ENCODE measurements at regions not wholly inside any gene's neighbourhood (a gene's known extent, or its start where the extent isn't known, plus 50 kb on each side); places are given as distances from the start of the nearest gene placed in this dataset.

DNA sequence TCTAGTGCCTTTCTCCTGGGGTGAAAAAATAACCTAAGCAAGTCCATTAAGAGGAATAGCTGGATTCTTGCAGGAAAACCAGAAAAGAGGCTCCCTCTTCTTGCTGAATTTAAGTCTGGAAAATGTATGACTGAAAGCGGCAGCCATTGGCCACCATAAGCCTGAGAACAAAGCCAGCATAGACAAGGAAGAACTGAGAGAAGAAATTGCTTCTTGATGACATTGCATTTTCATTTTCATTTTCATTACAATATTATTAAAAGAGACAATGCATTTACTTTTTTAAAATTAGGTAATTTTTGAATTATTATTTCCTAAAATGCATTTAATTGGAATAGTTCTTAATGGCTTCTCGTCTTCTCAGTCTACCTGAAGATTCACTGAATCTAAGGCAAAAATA, 1157.5 kb upstream of the ZEB2 start:
- no peaks in the 10 kb centered on the region for H3K9me3 ChIP-seq (ENCODE audit: control insufficient read depth, low read length)
- intact Hi-C loops (cut with DNase I) = no loop called here
- H3K4me1 ChIP-seq (ENCODE audit: control insufficient read depth, insufficient read depth, low read length) = no peaks in the 10 kb centered on the region
- no peak overlapping the region for H3K27ac ChIP-seq (ENCODE audit: low read length)
- no peaks in the 10 kb centered on the region for H3K27me3 ChIP-seq (ENCODE audit: control insufficient read depth, insufficient read depth)
- 86% methylated on average over 2 of the region's 2 CpGs for WGBS
- H3K4me3 ChIP-seq (ENCODE audit: low read length) = no peak overlapping the region
- no peak for DNase-seq
- no peak for ATAC-seq

DNA sequence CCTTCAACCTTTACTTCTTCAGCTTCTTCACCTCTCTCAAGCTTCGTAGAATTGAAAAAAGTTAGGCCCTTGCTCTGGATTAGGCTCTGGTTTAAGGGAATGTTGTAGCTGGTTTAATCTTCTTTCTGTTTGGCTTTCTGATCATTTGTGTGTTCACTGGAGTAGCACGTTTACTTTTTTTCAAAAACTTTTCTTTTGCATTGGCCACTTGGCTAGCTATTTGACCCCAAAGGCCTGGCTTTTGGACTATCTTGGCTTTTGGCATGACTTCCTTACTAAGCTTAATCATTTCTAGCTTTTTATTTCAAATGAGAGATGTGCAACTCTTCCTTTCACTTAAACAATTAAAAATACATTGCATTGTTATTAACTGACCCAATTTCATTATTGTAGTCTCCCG, 1154.8 kb upstream of the ZEB2 start:
- ATAC-seq (no peak), DNase-seq (no peak)
- 69% methylated on average over 3 of the region's 3 CpGs for WGBS
- no peak overlapping the region for H3K4me3 ChIP-seq (ENCODE audit: low read length)
- H3K27ac ChIP-seq (ENCODE audit: low read length) = no peak overlapping the region
- intact Hi-C loops (cut with DNase I) = no loop called here
- no peaks in the 10 kb centered on the region for H3K27me3 ChIP-seq (ENCODE audit: control insufficient read depth, insufficient read depth)
- no peaks in the 10 kb centered on the region for H3K4me1 ChIP-seq (ENCODE audit: control insufficient read depth, insufficient read depth, low read length)
- H3K9me3 ChIP-seq (ENCODE audit: control insufficient read depth, low read length) = no peaks in the 10 kb centered on the region

DNA sequence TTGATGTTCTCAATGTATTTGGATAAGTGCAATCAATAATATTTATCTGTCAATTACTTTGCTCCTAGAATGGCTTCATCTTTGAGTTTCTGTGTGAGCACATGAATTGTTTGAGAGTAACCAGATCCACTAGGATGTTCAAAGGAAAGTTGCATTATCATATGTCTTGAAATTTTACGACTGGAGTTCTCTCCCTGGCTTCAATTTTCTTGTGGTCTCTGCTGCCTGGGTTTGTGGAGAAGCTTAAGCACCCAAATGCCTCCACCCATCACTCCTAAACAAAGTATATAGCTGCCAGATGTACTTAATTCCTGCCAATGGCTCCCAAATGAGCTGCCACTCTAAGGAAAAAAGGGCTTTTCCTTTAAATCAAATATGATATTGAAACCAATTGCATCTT, 1149.4 kb upstream of the ZEB2 start:
- WGBS = 79% methylated on average over 1 of the region's 1 CpG
- Histone ChIP-seq H3K27me3 (ENCODE audit: control insufficient read depth, insufficient read depth) (no peaks in the 10 kb centered on the region), H3K4me1 (ENCODE audit: control insufficient read depth, insufficient read depth, low read length) (no peaks in the 10 kb centered on the region), H3K27ac (ENCODE audit: low read length) (no peak overlapping the region), H3K9me3 (ENCODE audit: control insufficient read depth, low read length) (no peaks in the 10 kb centered on the region), H3K4me3 (ENCODE audit: low read length) (no peak overlapping the region)
- intact Hi-C loops (cut with DNase I) = no loop called here
- DNase-seq (no peak), ATAC-seq (no peak)

DNA sequence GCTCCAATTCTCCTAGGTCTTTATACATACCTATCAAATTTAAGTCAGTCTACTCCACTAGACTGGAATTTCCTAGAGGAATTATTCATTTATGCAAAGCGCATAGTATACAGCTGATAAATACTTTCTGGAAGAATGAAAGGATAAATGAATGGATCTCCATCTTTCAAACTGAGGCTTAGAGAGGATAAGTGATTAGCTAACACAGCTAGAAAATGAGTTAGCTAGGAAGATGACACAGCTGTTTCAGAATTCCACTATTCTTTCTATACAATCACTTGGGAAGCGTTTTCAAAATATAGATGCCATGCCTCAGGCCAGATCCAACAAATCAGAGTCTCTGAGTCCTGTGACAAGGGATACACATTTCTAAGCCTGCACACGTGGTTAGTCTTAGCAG, 1146.6 kb upstream of the ZEB2 start:
- intact Hi-C loops (cut with DNase I) = no loop called here
- WGBS = 83% methylated on average over 3 of the region's 3 CpGs
- Histone ChIP-seq H3K9me3 (ENCODE audit: control insufficient read depth, low read length) (no peaks in the 10 kb centered on the region), H3K4me3 (ENCODE audit: low read length) (no peak overlapping the region), H3K4me1 (ENCODE audit: control insufficient read depth, insufficient read depth, low read length) (no peaks in the 10 kb centered on the region), H3K27ac (ENCODE audit: low read length) (no peak overlapping the region), H3K27me3 (ENCODE audit: control insufficient read depth, insufficient read depth) (no peaks in the 10 kb centered on the region)
- no peak for ATAC-seq
- no peak for DNase-seq

DNA sequence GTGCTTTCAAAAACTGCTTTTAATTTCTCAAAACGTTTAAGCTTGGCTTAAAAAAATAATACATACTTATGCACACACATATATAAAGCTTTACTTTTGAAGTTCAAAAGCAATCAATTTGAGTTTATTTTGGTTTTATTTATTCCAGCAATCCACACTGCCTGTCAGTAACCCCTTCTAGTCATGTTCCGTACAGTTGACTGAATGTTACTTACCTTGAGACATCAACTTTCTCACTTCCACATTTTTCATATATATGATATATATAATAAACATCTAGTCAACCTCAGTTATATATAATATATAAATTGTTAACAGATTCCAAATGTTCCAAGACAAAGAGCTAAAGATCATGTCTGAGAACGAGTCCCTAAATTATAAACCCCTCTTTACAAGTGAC, 1137.3 kb upstream of the ZEB2 start:
- intact Hi-C loops (cut with DNase I) = no loop called here
- 78% methylated on average over 3 of the region's 3 CpGs for WGBS
- Histone ChIP-seq H3K4me3 (ENCODE audit: low read length) (no peak overlapping the region), H3K27me3 (ENCODE audit: control insufficient read depth, insufficient read depth) (no peaks in the 10 kb centered on the region), H3K27ac (ENCODE audit: low read length) (no peak overlapping the region), H3K4me1 (ENCODE audit: control insufficient read depth, insufficient read depth, low read length) (no peaks in the 10 kb centered on the region), H3K9me3 (ENCODE audit: control insufficient read depth, low read length) (no peaks in the 10 kb centered on the region)
- no peak for DNase-seq
- ATAC-seq = no peak

DNA sequence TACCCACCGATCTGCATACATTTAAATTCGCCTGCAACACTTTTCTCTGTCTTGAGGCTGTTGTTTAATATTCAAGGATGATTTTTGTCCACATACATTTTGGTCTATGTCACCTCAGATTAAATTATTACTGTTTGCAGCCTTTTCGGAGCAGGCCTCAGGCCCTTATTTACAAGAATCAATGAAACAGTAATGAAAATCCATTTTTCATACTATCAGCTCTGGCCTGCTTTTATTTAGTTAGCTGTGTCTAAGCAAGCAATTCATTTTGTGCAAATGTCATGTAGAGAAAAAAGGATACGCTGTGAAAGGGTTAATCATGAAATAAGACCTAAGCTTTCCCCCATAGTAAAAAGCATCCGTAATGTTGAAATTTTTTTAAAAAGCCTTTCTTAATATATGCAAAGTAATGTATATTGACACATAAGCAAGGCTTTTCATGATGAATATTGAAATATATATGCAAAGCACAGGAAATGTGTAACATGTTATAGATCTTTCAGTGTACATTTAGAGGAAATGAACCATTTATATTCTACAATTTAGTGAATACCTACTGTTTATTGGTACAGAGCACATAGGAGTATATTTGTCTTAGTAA, 1135.3 kb upstream of the ZEB2 start:
- no peak overlapping the region for H3K27ac ChIP-seq (ENCODE audit: low read length)
- intact Hi-C loops (cut with DNase I) = no loop called here
- WGBS = 82% methylated on average over 5 of the region's 5 CpGs
- H3K9me3 ChIP-seq (ENCODE audit: control insufficient read depth, low read length) = no peaks in the 10 kb centered on the region
- no peak for DNase-seq
- H3K4me3 ChIP-seq (ENCODE audit: low read length) = no peak overlapping the region
- ATAC-seq = no peak
- no peaks in the 10 kb centered on the region for H3K4me1 ChIP-seq (ENCODE audit: control insufficient read depth, insufficient read depth, low read length)
- H3K27me3 ChIP-seq (ENCODE audit: control insufficient read depth, insufficient read depth) = no peaks in the 10 kb centered on the region

DNA sequence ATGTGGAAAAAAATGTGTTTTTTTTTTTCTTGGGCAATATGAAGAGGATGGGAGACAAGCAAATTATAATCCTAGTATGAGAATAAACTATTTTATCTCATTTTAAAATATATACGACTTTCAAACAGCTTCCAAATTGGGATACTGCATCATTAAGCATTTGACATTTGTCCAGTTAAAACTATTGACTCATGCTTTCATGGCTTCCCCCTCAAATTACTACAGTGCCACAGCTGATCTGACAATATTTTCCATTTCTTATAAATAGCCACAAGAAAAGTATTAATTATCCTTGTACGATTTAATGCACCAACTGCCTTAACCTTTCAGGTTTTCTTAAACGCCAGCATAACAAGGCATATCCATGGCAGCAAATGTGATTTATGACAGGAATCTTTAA, 1134.8 kb upstream of the ZEB2 start:
- H3K27me3 ChIP-seq (ENCODE audit: control insufficient read depth, insufficient read depth) = no peaks in the 10 kb centered on the region
- H3K27ac ChIP-seq (ENCODE audit: low read length) = no peak overlapping the region
- intact Hi-C loops (cut with DNase I) = no loop called here
- no peak overlapping the region for H3K4me3 ChIP-seq (ENCODE audit: low read length)
- DNase-seq (no peak), ATAC-seq (no peak)
- no peaks in the 10 kb centered on the region for H3K9me3 ChIP-seq (ENCODE audit: control insufficient read depth, low read length)
- H3K4me1 ChIP-seq (ENCODE audit: control insufficient read depth, insufficient read depth, low read length) = no peaks in the 10 kb centered on the region
- WGBS = 73% methylated on average over 3 of the region's 3 CpGs

DNA sequence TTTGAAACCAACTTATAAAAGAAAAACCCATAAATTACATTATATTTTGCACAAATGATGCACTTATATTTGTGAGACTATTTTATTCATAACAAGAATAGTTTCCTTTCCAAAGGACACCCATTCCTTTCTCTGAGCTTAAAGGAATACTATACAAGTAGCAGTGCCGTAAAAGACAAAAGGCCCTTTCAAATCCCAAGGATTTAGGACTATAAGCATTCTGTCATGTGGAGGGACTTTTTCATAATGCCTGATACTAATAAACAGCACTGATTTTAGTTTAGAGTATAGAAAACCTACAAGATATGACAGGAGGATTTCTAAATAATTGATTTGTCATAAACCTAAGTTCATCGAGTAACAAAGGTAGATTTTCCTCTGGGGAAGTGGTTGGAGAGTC, 1134.2 kb upstream of the ZEB2 start:
- intact Hi-C loops (cut with DNase I) = no loop called here
- DNase-seq = no peak
- Histone ChIP-seq H3K4me1 (ENCODE audit: control insufficient read depth, insufficient read depth, low read length) (no peaks in the 10 kb centered on the region), H3K27me3 (ENCODE audit: control insufficient read depth, insufficient read depth) (no peaks in the 10 kb centered on the region), H3K4me3 (ENCODE audit: low read length) (no peak overlapping the region), H3K27ac (ENCODE audit: low read length) (no peak overlapping the region), H3K9me3 (ENCODE audit: control insufficient read depth, low read length) (no peaks in the 10 kb centered on the region)
- WGBS = 84% methylated on average over 2 of the region's 2 CpGs
- no peak for ATAC-seq

DNA sequence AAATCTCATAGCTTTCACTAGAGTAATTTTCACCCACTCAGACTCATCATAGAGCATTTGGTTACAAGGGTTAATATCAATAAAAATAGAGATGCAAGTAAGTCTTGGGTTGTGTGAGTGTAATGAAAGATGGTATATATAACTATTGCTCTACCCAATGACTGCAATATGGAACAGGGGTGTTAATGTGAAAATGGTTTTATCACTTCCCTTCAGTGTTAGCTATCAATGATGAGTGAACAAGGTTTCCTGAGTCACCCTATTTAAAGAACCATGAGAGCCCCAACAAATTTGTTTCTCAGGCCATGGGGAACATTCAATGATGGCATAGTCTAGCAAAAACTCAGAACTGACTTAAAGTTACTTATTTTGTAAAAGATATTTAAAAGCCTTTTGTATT, 1133.6 kb upstream of the ZEB2 start:
- no peak for DNase-seq
- H3K4me3 ChIP-seq (ENCODE audit: low read length) = no peak overlapping the region
- H3K9me3 ChIP-seq (ENCODE audit: control insufficient read depth, low read length) = no peaks in the 10 kb centered on the region
- ATAC-seq = no peak
- H3K27ac ChIP-seq (ENCODE audit: low read length) = no peak overlapping the region
- no peaks in the 10 kb centered on the region for H3K4me1 ChIP-seq (ENCODE audit: control insufficient read depth, insufficient read depth, low read length)
- intact Hi-C loops (cut with DNase I) = no loop called here
- no peaks in the 10 kb centered on the region for H3K27me3 ChIP-seq (ENCODE audit: control insufficient read depth, insufficient read depth)

DNA sequence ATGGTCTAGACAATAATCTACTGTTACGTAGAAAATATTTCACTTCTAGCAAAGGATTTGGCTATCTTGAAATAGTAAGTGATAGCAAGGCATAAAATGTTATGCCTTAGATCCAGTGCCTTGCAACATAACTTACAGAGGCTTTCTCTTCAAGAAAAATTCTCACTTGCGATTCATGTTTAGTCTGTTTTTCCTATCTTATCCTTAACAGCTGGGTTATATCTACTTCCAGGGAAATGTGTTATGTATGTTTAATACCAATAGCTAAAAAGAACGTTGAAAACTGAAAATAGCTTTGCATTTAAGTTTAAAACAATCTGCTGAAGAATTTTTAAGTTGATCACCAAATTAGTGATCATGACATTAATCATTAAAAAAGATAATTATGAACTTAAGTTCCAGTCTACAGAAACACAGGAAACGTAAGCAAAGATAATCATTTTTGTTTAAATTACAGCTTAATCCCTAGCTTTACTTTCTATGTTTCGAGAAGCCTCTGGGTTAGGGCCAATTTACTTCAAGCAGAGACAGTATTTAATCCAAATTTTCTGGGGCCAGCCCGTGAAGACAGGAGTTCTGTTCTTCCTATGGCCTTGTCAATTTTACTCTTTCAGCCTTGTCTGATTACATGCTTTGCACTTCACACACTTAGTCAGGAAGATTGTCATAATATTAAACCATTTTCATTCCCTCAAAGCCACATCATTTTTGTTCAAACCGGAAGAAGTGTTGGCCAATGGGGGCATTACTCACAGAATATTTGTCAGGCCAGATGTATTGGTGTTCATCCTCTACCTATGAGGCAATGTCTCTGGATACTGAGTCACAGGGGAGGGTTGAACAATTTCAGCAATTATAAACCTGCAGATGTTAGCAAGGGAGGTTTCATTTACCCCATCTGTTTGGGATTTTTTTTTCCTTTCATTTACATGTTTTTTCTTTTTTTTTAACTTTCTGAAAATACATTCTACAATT, 1132.9 kb upstream of the ZEB2 start:
- Histone ChIP-seq H3K27ac (ENCODE audit: low read length) (no peak overlapping the region), H3K4me1 (ENCODE audit: control insufficient read depth, insufficient read depth, low read length) (no peaks in the 10 kb centered on the region), H3K9me3 (ENCODE audit: control insufficient read depth, low read length) (no peaks in the 10 kb centered on the region), H3K27me3 (ENCODE audit: control insufficient read depth, insufficient read depth) (no peaks in the 10 kb centered on the region), H3K4me3 (ENCODE audit: low read length) (no peak overlapping the region)
- intact Hi-C loops (cut with DNase I) = no loop called here
- 47% methylated on average over 7 of the region's 7 CpGs for WGBS
- no peak for DNase-seq
- no peak for ATAC-seq

DNA sequence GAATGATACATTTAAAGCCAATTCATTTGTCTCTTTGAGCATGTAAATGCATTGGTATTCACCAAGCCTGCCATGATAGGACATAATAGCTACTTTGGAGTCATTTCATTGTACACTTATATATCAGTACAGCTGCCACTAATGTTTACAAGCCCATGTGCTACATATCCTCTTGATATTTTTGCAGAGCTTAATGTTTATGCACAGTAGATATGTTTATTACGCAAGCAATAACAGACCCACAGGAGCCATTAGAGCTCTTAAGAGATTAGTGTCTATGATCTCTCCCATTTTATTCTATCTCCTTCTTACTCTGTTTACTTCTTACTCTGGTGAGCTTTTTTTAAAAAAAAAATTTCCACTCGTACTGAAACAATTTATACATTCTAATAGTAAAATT, 1132.1 kb upstream of the ZEB2 start:
- Histone ChIP-seq H3K27me3 (ENCODE audit: control insufficient read depth, insufficient read depth) (no peaks in the 10 kb centered on the region), H3K4me3 (ENCODE audit: low read length) (no peak overlapping the region), H3K4me1 (ENCODE audit: control insufficient read depth, insufficient read depth, low read length) (no peaks in the 10 kb centered on the region), H3K27ac (ENCODE audit: low read length) (no peak overlapping the region), H3K9me3 (ENCODE audit: control insufficient read depth, low read length) (no peaks in the 10 kb centered on the region)
- DNase-seq = no peak
- intact Hi-C loops (cut with DNase I) = no loop called here
- WGBS = 64% methylated on average over 2 of the region's 2 CpGs
- ATAC-seq = no peak
